Hematopoietic multipotent progenitor cell treated with erythropoietin and hydrocortisone succinate and interleukin-3 and kit ligand, for 4 days (in vitro differentiated cells): ENCODE measurements at regions not wholly inside any gene's neighbourhood (a gene's known extent, or its start where the extent isn't known, plus 50 kb on each side); places are given as distances from the start of the nearest gene placed in this dataset.
"Not testable (repeated sequence)": the region's sequence is repeated elsewhere in the genome, so short reads cannot be mapped to it uniquely, and the experiment has no call there.

ENCODE experiments used
- DNase-seq: peaks from one replicate; pipeline ENCODE4 v3.0.0-alpha.2; 2015

GRCh38 chr6:112464901-112465665 lies 118.0 kb downstream of the RFPL4B start:
- DNase-seq: no peak

GRCh38 chr6:112466373-112467151 lies 119.4 kb downstream of the RFPL4B start:
- peak; percentile 25 for DNase-seq

GRCh38 chr6:112468359-112468758 lies 121.2 kb downstream of the RFPL4B start:
- no peak for DNase-seq

GRCh38 chr6:112469306-112469705 lies 122.2 kb downstream of the RFPL4B start:
- DNase-seq: no peak

GRCh38 chr6:112470376-112470775 lies 123.2 kb downstream of the RFPL4B start:
- no peak for DNase-seq

GRCh38 chr6:112470950-112471349 lies 123.8 kb downstream of the RFPL4B start:
- DNase-seq: no peak

GRCh38 chr6:112475083-112475482 lies 128.0 kb downstream of the RFPL4B start:
- no peak for DNase-seq

GRCh38 chr6:112477125-112477524 lies 130.0 kb downstream of the RFPL4B start:
- no peak for DNase-seq

GRCh38 chr6:112478036-112478435 lies 130.9 kb downstream of the RFPL4B start:
- DNase-seq: no peak

- not testable (repeated sequence) for DNase-seq
These were observed 132.8 kb downstream of the RFPL4B start for GRCh38 chr6:112479975-112480374.

- no peak for DNase-seq
These were observed 133.4 kb downstream of the RFPL4B start for GRCh38 chr6:112480553-112480952.

- no peak for DNase-seq
These were observed 134.1 kb downstream of the RFPL4B start for GRCh38 chr6:112481211-112481610.

GRCh38 chr6:112482373-112482772 lies 135.2 kb downstream of the RFPL4B start:
- no peak for DNase-seq

GRCh38 chr6:112485120-112485826 lies 138.1 kb downstream of the RFPL4B start:
- no peak for DNase-seq

GRCh38 chr6:112485827-112486212 lies 138.7 kb downstream of the RFPL4B start:
- no peak for DNase-seq

- DNase-seq: no peak
These were observed 139.3 kb downstream of the RFPL4B start for GRCh38 chr6:112486454-112486853.

GRCh38 chr6:112488238-112488637 lies 141.1 kb downstream of the RFPL4B start:
- DNase-seq: no peak

- DNase-seq: no peak
These were observed 154.6 kb downstream of the RFPL4B start for GRCh38 chr6:112501705-112502104.

GRCh38 chr6:112502351-112503090 lies 155.4 kb downstream of the RFPL4B start:
- peak; percentile 14 for DNase-seq

GRCh38 chr6:112503091-112503596 lies 156.0 kb downstream of the RFPL4B start:
- no peak for DNase-seq

- DNase-seq: no peak
These were observed 157.5 kb downstream of the RFPL4B start for GRCh38 chr6:112504621-112505020.

GRCh38 chr6:112511441-112511840 lies 164.3 kb downstream of the RFPL4B start:
- DNase-seq: no peak

- DNase-seq: no peak
These were observed 166.0 kb downstream of the RFPL4B start for GRCh38 chr6:112513175-112513574.
